NCI-H187 (cell line): ENCODE measurements at regions not wholly inside any gene's neighbourhood (a gene's known extent, or its start where the extent isn't known, plus 50 kb on each side); places are given as distances from the start of the nearest gene placed in this dataset.
"Not testable (repeated sequence)": the region's sequence is repeated elsewhere in the genome, so short reads cannot be mapped to it uniquely, and the experiment has no call there.

ENCODE experiments used
- DNase-seq, 2 experiments: peaks; one replicate each; lab custom pipeline; 2025; lab: John Stamatoyannopoulos, UW

GRCh38 chr13:109939838-109940237 is 153.5 kb upstream of the IRS2 start:
- no peak for DNase-seq

GRCh38 chr13:109939180-109939579 is 152.8 kb upstream of the IRS2 start:
- DNase-seq = no peak

- DNase-seq = no peak
These were observed 152.0 kb upstream of the IRS2 start for GRCh38 chr13:109938255-109938936.

GRCh38 chr13:109934520-109934919 is 148.1 kb upstream of the IRS2 start:
- DNase-seq = not testable (repeated sequence)

GRCh38 chr13:109933476-109933875 is 147.1 kb upstream of the IRS2 start:
- no peak for DNase-seq

GRCh38 chr13:109924376-109924775 is 138.0 kb upstream of the IRS2 start:
- no peak for DNase-seq

GRCh38 chr13:109922518-109922917 is 136.1 kb upstream of the IRS2 start:
- DNase-seq = no peak

- no peak for DNase-seq
These were observed 133.5 kb upstream of the IRS2 start for GRCh38 chr13:109919715-109920375.

- no peak for DNase-seq
These were observed 131.9 kb upstream of the IRS2 start for GRCh38 chr13:109918179-109918711.

- no peak for DNase-seq
These were observed 131.0 kb upstream of the IRS2 start for GRCh38 chr13:109917422-109917821.

- DNase-seq = no peak
These were observed 127.6 kb upstream of the IRS2 start for GRCh38 chr13:109913936-109914510.

- DNase-seq = no peak
These were observed 126.8 kb upstream of the IRS2 start for GRCh38 chr13:109913186-109913585.

GRCh38 chr13:109910194-109910593 is 123.8 kb upstream of the IRS2 start:
- DNase-seq = no peak

- no peak for DNase-seq
These were observed 120.6 kb upstream of the IRS2 start for GRCh38 chr13:109906976-109907375.

GRCh38 chr13:109904218-109904617 is 117.8 kb upstream of the IRS2 start:
- no peak for DNase-seq

- peak in 1 of 2 experiments; percentile 5 for DNase-seq
These were observed 114.4 kb upstream of the IRS2 start for GRCh38 chr13:109900741-109901140.

GRCh38 chr13:109900320-109900719 is 113.9 kb upstream of the IRS2 start:
- no peak for DNase-seq

GRCh38 chr13:109899748-109900147 is 113.4 kb upstream of the IRS2 start:
- DNase-seq = no peak

GRCh38 chr13:109899316-109899715 is 112.9 kb upstream of the IRS2 start:
- DNase-seq = no peak

- DNase-seq = no peak
These were observed 111.7 kb upstream of the IRS2 start for GRCh38 chr13:109897988-109898624.

GRCh38 chr13:109892101-109892500 is 105.7 kb upstream of the IRS2 start:
- DNase-seq = no peak

GRCh38 chr13:109885235-109885634 is 98.9 kb upstream of the IRS2 start:
- DNase-seq = no peak

- DNase-seq = no peak
These were observed 98.1 kb upstream of the IRS2 start for GRCh38 chr13:109884462-109884861.
